ENCODE measurements at regions not wholly inside any gene's neighbourhood (a gene's known extent, or its start where the extent isn't known, plus 50 kb on each side); places are given as distances from the start of the nearest gene placed in this dataset.

GRCh38 chr19:31979949-31980670 is 365.3 kb upstream of the ZNF507 start:
- no peak overlapping the region for H3K27ac ChIP-seq (ENCODE audit: insufficient read depth, low read length)
- no peaks in the 10 kb centered on the region for H3K27me3 ChIP-seq (ENCODE audit: control insufficient read depth, insufficient read depth, low read length)
- TF ChIP-seq MAZ (IDR thresholded peaks at IDR 0.05; ENCODE audit: borderline replicate concordance, low read depth, low read length) (no peak), RAD21 (IDR thresholded peaks at IDR 0.05; ENCODE audit: low read length) (no peak), MAFK (IDR thresholded peaks at IDR 0.05; ENCODE audit: low read depth, low read length) (no peak), CHD1 (IDR thresholded peaks at IDR 0.05; ENCODE audit: low read depth, low read length) (no peak), ELK1 (IDR thresholded peaks at IDR 0.05; ENCODE audit: borderline replicate concordance, low read depth, low read length) (no peak), RCOR1 (IDR thresholded peaks at IDR 0.05; ENCODE audit: insufficient replicate concordance, low read length) (no peak), BHLHE40 (IDR thresholded peaks at IDR 0.05; ENCODE audit: low read depth, low read length) (no peak)
- ATAC-seq (ENCODE audit: low read depth), result no peak
- H3K4ac ChIP-seq (ENCODE audit: low read depth, low read length), result no peak overlapping the region
- no peak overlapping the region for H4K91ac ChIP-seq (ENCODE audit: insufficient read depth, low read depth, low read length)
- BruUV-seq (replicated peaks), result no TSS peak
- no peak overlapping the region for H4K8ac ChIP-seq (ENCODE audit: low read depth in 2 of 2, low read length in 2 of 2)
- H4K5ac ChIP-seq (ENCODE audit: low read depth, low read length), result no peak overlapping the region
- CTCF ChIA-PET, result no interaction called here
- H3K9me1 ChIP-seq (ENCODE audit: insufficient read depth, low read length), result no peaks in the 10 kb centered on the region
- intact Hi-C loops (cut with micrococcal nuclease) (no loop called here), in situ Hi-C loops (cut with MboI; ENCODE audit: low sequenced_read_pairs) (no loop called here), dilution Hi-C loops (cut with HindIII; ENCODE audit: low sequenced_read_pairs, unreplicated experiment) (no loop called here)
- H2BK15ac ChIP-seq (ENCODE audit: low read depth, low read length), result no peak overlapping the region
- no peak overlapping the region for H2AK9ac ChIP-seq (replicated peaks; ENCODE audit: low read depth, low read length, poor library complexity)
- no peak overlapping the region for H3K18ac ChIP-seq (ENCODE audit: low read depth, low read length)
- no peak overlapping the region for H3K4me3 ChIP-seq (ENCODE audit: insufficient read depth, low read depth, low read length)
- H3K4me1 ChIP-seq (ENCODE audit: control insufficient read depth, insufficient read depth, low read length), result no peaks in the 10 kb centered on the region
- WGBS, 2 experiments (ENCODE audit: extremely low coverage in 2 of 2, insufficient read length in 1 of 2), result 67% methylated on average over 8 of the region's 23 CpGs; no CpG with 5 or more reads in 1 of the 2 experiments
- no peak overlapping the region for H2AFZ ChIP-seq (replicated peaks; ENCODE audit: low read length, poor library complexity)
- H3K4me2 ChIP-seq (ENCODE audit: low read depth, low read length), result no peak overlapping the region
- no peaks in the 10 kb centered on the region for H3K79me1 ChIP-seq (ENCODE audit: low read depth in 1 of 2, low read length in 2 of 2)
- no peak for DNase-seq
- H3K9ac ChIP-seq (ENCODE audit: low read depth, low read length), result no peak overlapping the region
- no peak overlapping the region for H2BK5ac ChIP-seq (ENCODE audit: low read depth, low read length, poor library complexity, severe bottlenecking)
- H2AK5ac ChIP-seq (ENCODE audit: low read depth, low read length), result no peak overlapping the region
- H2BK120ac ChIP-seq (ENCODE audit: low read depth, low read length), result no peak overlapping the region
- H3K23ac ChIP-seq (ENCODE audit: low read depth, low read length), result no peak overlapping the region
- H3K36me3 ChIP-seq (ENCODE audit: control insufficient read depth, insufficient read depth, low read length), result no peaks in the 10 kb centered on the region
- POLR2A ChIA-PET (ENCODE audit: unreplicated experiment), result no interaction called here
- no peak overlapping the region for H3K56ac ChIP-seq (ENCODE audit: extremely low read depth, insufficient read depth, low read length)
- H3K14ac ChIP-seq (replicated peaks; ENCODE audit: low read depth, low read length), result no peak overlapping the region
- no peaks in the 10 kb centered on the region for H4K20me1 ChIP-seq (ENCODE audit: insufficient read depth, low read length)
- no peak overlapping the region for H2BK20ac ChIP-seq (ENCODE audit: low read depth, low read length)
- peaks cover 16% of the 10 kb centered on the region for H3K9me3 ChIP-seq (ENCODE audit: control insufficient read depth, insufficient read depth, low read length)

Measured in IMR-90 (cell line).